ENCODE measurements at regions not wholly inside any gene's neighbourhood (a gene's known extent, or its start where the extent isn't known, plus 50 kb on each side); places are given as distances from the start of the nearest gene placed in this dataset.

DNA sequence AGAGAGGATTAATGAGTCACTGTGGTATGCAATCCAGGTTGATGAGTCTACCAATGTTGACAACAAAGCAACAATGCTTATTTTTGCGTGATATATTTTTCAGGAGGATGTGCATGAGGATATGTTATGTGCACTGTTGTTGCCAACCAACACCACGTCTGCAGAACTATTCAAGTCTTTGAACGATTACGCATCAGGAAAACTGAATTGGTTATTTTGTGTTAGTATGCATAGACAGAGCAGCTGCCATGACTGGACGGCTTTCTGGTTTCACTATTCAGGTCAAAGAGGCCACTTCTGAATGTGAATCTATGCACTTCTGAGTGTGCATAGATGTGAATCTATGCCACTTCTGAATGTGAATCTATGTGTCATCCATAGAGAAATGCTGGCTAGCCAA is 134.0 kb upstream of the GRIK2 start:
- H3K36me3 ChIP-seq (ENCODE audit: insufficient read depth, low read length): no peaks in the 10 kb centered on the region
- no peaks in the 10 kb centered on the region for H3K4me1 ChIP-seq (ENCODE audit: insufficient read depth, low read length)
- WGBS: 95% methylated on average over 5 of the region's 5 CpGs

DNA sequence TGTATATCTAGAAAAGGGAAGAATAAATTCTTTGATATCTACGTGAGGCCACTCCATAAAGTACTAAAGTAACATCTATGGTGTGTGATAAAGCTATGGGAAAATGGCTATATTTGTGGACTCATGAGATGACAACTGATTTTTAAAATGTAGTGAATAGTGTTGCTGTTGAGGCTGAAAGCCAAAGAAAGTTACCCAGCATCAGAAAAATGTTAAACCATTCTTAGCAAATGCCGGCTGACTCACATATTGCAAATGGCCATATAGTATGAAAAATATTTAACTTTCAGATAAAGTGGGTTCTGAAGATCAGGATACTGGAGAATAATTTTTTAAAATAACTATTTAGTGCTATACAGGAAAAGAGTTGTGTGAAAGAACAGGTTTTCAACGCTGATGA is 129.9 kb upstream of the GRIK2 start:
- Histone ChIP-seq H3K9ac (ENCODE audit: low read depth, low read length) (no peak overlapping the region), H3K4me1 (ENCODE audit: insufficient read depth, low read length) (no peaks in the 10 kb centered on the region), H3K36me3 (ENCODE audit: insufficient read depth, low read length) (no peaks in the 10 kb centered on the region), H3K9me3 (ENCODE audit: insufficient read depth, low read depth, low read length) (no peaks in the 10 kb centered on the region), H3K27me3 (ENCODE audit: insufficient read depth, low read length) (no peaks in the 10 kb centered on the region), H3K4me3 (ENCODE audit: low read length) (no peak overlapping the region), H3K27ac (ENCODE audit: low read depth, low read length) (no peak overlapping the region)
- WGBS: 94% methylated on average over 2 of the region's 3 CpGs

More for the DNA sequence above, 134.0 kb upstream of the GRIK2 start:
- no peak overlapping the region for H3K9ac ChIP-seq (ENCODE audit: low read depth, low read length)
- no peak overlapping the region for H3K27ac ChIP-seq (ENCODE audit: low read depth, low read length)
- no peaks in the 10 kb centered on the region for H3K27me3 ChIP-seq (ENCODE audit: insufficient read depth, low read length)
- peaks cover 8% of the 10 kb centered on the region; the same call in 1 of the 2 replicates for H3K9me3 ChIP-seq (ENCODE audit: insufficient read depth, low read depth, low read length)
- no peak overlapping the region for H3K4me3 ChIP-seq (ENCODE audit: low read length)

DNA sequence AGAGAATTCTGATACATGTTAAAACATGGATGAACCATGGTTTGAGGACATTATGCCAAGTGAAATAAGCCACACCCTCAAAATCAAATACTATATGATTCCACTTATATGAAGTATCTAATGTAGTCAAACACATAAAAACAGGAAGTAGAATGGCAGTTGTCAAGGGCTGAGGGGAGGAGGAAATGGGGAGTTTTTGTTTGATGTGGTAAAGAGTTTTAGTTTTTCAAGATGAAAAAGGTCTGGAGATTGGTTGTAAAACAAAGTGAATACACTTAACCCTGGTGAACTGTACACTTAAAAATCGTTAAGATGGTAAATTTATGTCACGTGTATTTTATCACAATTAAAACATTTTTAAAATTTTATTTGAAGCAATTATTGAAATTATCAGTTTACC is 127.4 kb upstream of the GRIK2 start:
- H3K9ac ChIP-seq (ENCODE audit: low read depth, low read length): no peak overlapping the region
- H3K27me3 ChIP-seq (ENCODE audit: insufficient read depth, low read length): no peaks in the 10 kb centered on the region
- no peaks in the 10 kb centered on the region for H3K4me1 ChIP-seq (ENCODE audit: insufficient read depth, low read length)
- H3K36me3 ChIP-seq (ENCODE audit: insufficient read depth, low read length): no peaks in the 10 kb centered on the region
- H3K27ac ChIP-seq (ENCODE audit: low read depth, low read length): no peak overlapping the region
- H3K4me3 ChIP-seq (ENCODE audit: low read length): no peak overlapping the region
- H3K9me3 ChIP-seq (ENCODE audit: insufficient read depth, low read depth, low read length): no peaks in the 10 kb centered on the region
- WGBS: no CpG with 5 or more reads among the region's 2 CpGs

DNA sequence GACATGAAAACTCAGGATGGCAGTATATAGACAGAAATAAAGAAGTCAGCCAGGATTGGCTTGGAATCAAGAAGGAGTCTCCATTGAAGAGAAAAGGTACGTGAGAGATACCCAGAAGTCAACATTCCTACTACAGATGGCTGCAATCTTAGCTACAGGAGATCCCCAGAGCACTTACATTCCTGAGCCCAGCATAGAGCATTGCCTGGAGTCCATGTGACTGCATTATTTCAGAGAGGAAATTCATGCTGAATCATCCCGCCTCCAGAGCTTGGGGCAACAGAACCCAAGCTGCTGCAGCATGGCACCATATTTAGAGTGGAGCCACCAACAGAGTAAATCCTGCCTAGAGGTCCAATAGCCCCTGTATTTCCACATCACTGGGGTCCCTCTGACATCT is 125.0 kb upstream of the GRIK2 start:
- 96% methylated on average over 2 of the region's 2 CpGs for WGBS
- H3K27ac ChIP-seq (ENCODE audit: low read depth, low read length): no peak overlapping the region
- H3K9me3 ChIP-seq (ENCODE audit: insufficient read depth, low read depth, low read length): no peaks in the 10 kb centered on the region
- H3K4me1 ChIP-seq (ENCODE audit: insufficient read depth, low read length): no peaks in the 10 kb centered on the region
- no peak overlapping the region for H3K4me3 ChIP-seq (ENCODE audit: low read length)
- H3K27me3 ChIP-seq (ENCODE audit: insufficient read depth, low read length): no peaks in the 10 kb centered on the region
- no peaks in the 10 kb centered on the region for H3K36me3 ChIP-seq (ENCODE audit: insufficient read depth, low read length)
- no peak overlapping the region for H3K9ac ChIP-seq (ENCODE audit: low read depth, low read length)

DNA sequence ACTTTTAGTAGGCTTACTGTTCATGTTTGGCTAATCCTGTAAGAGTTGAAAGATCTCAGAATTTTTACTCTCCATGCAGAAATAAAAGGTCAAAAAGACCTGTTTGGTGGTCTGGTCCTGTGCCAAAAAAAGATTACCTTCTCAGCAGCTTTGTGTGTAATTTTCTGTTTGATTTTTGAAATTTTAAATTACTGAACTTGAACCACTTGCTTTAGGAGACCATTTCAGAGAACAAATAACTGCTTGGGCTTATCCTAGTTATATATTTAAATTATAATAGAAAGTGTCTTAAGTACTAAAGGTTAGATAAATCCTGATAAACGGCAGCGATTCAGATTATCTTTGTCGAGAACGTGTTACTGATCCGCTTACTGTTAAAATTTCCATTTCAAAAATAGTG is 118.3 kb upstream of the GRIK2 start:
- no peaks in the 10 kb centered on the region for H3K36me3 ChIP-seq (ENCODE audit: insufficient read depth, low read length)
- WGBS: no CpG with 5 or more reads among the region's 5 CpGs
- no peaks in the 10 kb centered on the region for H3K27me3 ChIP-seq (ENCODE audit: insufficient read depth, low read length)
- no peak overlapping the region for H3K4me3 ChIP-seq (ENCODE audit: low read length)
- no peak overlapping the region for H3K9ac ChIP-seq (ENCODE audit: low read depth, low read length)
- no peak overlapping the region for H3K27ac ChIP-seq (ENCODE audit: low read depth, low read length)
- no peaks in the 10 kb centered on the region for H3K9me3 ChIP-seq (ENCODE audit: insufficient read depth, low read depth, low read length)
- H3K4me1 ChIP-seq (ENCODE audit: insufficient read depth, low read length): no peaks in the 10 kb centered on the region

DNA sequence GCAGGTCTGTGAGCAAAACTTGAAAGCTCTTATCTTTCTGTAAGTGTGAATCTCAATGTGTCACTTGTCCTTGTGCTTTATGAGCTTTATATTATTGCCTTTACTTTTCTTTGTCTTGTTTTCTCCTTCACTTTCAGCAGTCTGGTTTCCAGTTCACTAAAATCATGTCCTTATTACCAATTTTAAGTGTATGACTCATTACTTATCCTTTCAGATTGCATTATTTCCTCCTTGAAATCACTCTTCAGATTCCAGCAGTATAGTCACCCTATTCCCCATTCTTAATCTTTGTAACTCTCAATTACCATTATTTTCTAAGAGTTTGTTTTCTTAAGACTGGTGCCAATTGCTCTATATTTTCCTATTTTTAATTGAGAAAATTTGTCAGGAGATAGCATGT is 117.4 kb upstream of the GRIK2 start:
- Histone ChIP-seq H3K4me3 (ENCODE audit: low read length) (no peak overlapping the region), H3K27me3 (ENCODE audit: insufficient read depth, low read length) (no peaks in the 10 kb centered on the region), H3K27ac (ENCODE audit: low read depth, low read length) (no peak overlapping the region), H3K36me3 (ENCODE audit: insufficient read depth, low read length) (no peaks in the 10 kb centered on the region), H3K9ac (ENCODE audit: low read depth, low read length) (no peak overlapping the region), H3K9me3 (ENCODE audit: insufficient read depth, low read depth, low read length) (no peaks in the 10 kb centered on the region), H3K4me1 (ENCODE audit: insufficient read depth, low read length) (no peaks in the 10 kb centered on the region)

DNA sequence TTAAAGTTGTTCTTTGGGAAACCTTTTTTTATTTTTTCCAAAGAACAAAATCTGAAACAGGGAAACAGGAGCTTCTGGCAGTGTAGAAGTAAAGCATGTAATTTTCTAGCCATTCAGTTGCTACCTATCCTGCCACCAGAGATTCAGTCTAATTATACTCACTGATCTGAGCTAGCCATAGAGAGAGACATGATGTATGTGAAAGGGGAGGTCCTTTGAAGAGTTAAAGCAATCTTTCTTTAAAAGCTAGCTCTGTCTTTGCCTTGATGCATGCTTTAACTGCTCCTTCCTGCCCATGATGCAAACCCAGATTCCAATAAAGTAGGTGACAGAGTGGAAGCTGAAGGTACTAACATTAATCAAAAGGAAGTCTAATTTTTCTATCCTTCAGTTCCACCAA is 114.1 kb upstream of the GRIK2 start:
- Histone ChIP-seq H3K36me3 (ENCODE audit: insufficient read depth, low read length) (no peaks in the 10 kb centered on the region), H3K27me3 (ENCODE audit: insufficient read depth, low read length) (no peaks in the 10 kb centered on the region), H3K27ac (ENCODE audit: low read depth, low read length) (no peak overlapping the region), H3K4me3 (ENCODE audit: low read length) (no peak overlapping the region), H3K4me1 (ENCODE audit: insufficient read depth, low read length) (no peaks in the 10 kb centered on the region), H3K9me3 (ENCODE audit: insufficient read depth, low read depth, low read length) (no peaks in the 10 kb centered on the region), H3K9ac (ENCODE audit: low read depth, low read length) (no peak overlapping the region)

DNA sequence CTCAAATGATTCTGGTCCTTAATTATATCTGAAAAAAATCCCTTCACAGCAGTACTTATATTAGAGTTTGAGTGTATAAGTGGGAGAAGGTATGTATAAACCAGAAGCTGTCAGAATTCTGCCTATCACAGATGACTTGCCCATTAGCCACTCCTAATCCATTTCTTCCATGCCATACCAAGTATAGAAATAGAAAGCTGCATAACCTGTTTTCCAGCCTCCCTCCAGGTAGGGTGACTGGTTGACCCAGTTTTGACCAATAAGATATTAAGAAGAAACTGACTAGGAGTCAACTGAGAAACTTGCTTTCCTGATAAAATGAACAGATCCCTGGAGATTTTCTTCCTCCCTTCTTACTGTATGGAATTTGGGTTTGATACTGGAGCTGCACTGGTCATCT is 112.2 kb upstream of the GRIK2 start:
- Histone ChIP-seq H3K27ac (ENCODE audit: low read depth, low read length) (no peak overlapping the region), H3K9me3 (ENCODE audit: insufficient read depth, low read depth, low read length) (no peaks in the 10 kb centered on the region), H3K4me1 (ENCODE audit: insufficient read depth, low read length) (no peaks in the 10 kb centered on the region), H3K36me3 (ENCODE audit: insufficient read depth, low read length) (no peaks in the 10 kb centered on the region), H3K9ac (ENCODE audit: low read depth, low read length) (no peak overlapping the region), H3K27me3 (ENCODE audit: insufficient read depth, low read length) (no peaks in the 10 kb centered on the region), H3K4me3 (ENCODE audit: low read length) (no peak overlapping the region)

DNA sequence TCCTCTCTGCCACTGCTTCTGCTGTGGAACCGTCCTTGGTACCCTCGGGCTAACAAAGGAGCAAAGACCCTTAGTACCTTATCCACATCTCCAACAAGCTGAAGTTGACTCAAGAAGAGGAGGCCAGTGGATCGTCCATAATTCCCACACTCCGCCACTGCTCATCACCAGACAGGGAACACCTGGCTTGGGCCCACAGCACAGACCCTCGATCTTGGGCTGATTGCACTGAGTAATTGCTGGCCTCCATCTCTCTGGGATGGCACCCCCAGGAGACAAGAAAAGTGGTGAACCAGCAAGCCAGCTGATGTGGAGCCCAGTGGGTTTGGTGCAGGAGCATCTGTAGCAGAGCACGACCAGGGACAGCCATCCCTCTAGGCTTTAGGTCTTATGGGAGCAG is 109.4 kb upstream of the GRIK2 start:
- Histone ChIP-seq H3K36me3 (ENCODE audit: insufficient read depth, low read length) (no peaks in the 10 kb centered on the region), H3K4me1 (ENCODE audit: insufficient read depth, low read length) (no peaks in the 10 kb centered on the region), H3K27ac (ENCODE audit: low read depth, low read length) (no peak overlapping the region), H3K27me3 (ENCODE audit: insufficient read depth, low read length) (no peaks in the 10 kb centered on the region), H3K9ac (ENCODE audit: low read depth, low read length) (no peak overlapping the region), H3K4me3 (ENCODE audit: low read length) (no peak overlapping the region), H3K9me3 (ENCODE audit: insufficient read depth, low read depth, low read length) (no peaks in the 10 kb centered on the region)
- WGBS: 94% methylated on average over 6 of the region's 6 CpGs

DNA sequence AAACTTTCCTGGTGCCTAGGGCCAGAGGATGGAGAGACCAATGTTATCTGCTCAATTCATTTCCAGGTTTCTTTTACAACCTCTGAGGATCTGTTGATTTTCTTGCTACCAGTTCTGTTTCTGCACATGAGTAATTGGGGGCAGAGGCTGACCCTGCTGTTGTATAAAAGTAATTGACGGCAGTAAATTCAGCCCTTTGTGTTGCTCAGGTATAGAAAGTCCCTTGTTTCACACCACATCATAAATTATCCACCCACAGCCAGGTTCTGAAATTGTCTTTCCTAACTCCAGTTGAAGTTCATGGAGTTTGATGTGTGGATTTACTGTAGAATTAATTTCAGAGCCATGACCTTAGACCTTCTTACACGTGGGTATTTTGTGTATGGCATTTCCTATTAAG is 107.4 kb upstream of the GRIK2 start:
- H3K9me3 ChIP-seq (ENCODE audit: insufficient read depth, low read depth, low read length): no peaks in the 10 kb centered on the region
- H3K27ac ChIP-seq (ENCODE audit: low read depth, low read length): no peak overlapping the region
- no peak overlapping the region for H3K4me3 ChIP-seq (ENCODE audit: low read length)
- no peak overlapping the region for H3K9ac ChIP-seq (ENCODE audit: low read depth, low read length)
- H3K4me1 ChIP-seq (ENCODE audit: insufficient read depth, low read length): no peaks in the 10 kb centered on the region
- no peaks in the 10 kb centered on the region for H3K36me3 ChIP-seq (ENCODE audit: insufficient read depth, low read length)
- H3K27me3 ChIP-seq (ENCODE audit: insufficient read depth, low read length): no peaks in the 10 kb centered on the region
- 90% methylated on average over 1 of the region's 2 CpGs for WGBS

DNA sequence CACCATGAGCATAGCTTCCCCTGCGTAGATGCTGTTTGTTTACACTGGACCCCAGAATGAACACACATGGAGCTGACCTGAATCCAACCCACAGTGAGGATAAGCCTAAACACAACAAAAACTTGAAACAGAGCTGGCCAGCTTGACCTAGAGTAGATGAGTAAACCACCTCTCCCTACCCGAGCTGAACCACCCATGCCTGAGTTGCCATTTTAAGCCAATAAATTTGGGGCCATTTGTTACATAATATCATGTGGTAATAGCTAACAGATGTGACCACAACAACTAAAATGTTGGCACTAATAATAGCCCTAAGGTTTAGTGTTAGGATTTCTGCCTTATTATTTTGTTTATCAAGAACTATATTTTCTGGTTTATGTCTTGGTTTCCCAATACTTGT is 103.2 kb upstream of the GRIK2 start:
- H3K4me1 ChIP-seq (ENCODE audit: insufficient read depth, low read length): no peaks in the 10 kb centered on the region
- no peak overlapping the region for H3K4me3 ChIP-seq (ENCODE audit: low read length)
- no peaks in the 10 kb centered on the region for H3K36me3 ChIP-seq (ENCODE audit: insufficient read depth, low read length)
- 90% methylated on average over 2 of the region's 2 CpGs for WGBS
- no peak overlapping the region for H3K27ac ChIP-seq (ENCODE audit: low read depth, low read length)
- H3K27me3 ChIP-seq (ENCODE audit: insufficient read depth, low read length): no peaks in the 10 kb centered on the region
- H3K9me3 ChIP-seq (ENCODE audit: insufficient read depth, low read depth, low read length): peaks cover 19% of the 10 kb centered on the region
- no peak overlapping the region for H3K9ac ChIP-seq (ENCODE audit: low read depth, low read length)

DNA sequence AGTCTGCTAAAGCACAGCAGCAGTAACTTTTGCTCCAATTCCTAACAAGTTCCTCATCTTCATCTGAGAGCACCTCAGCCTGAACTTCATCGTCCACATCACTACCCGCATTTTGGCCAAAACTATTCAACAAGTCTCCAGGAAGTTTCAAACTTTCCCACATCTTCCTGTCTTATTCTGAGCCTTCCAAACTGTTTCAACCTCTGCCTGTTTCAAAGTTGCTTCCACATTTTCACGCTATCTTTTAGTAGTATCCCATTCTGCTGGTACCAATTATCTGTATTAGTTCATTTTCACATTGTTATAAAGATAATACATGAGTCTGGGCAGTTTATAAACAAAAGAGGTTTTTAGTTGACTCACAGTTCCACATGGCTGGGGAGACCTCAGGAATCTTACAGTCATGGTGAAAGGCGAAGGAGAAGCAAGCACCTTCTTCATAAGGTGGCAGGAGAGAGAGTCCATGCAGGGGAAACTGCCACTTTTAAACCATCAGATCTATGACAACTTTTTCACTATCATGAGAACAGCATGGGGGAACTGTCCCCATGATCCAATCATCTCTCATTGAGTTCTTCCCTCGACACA is 99.4 kb upstream of the GRIK2 start:
- Histone ChIP-seq H3K4me1 (ENCODE audit: insufficient read depth, low read length) (no peaks in the 10 kb centered on the region), H3K27me3 (ENCODE audit: insufficient read depth, low read length) (no peaks in the 10 kb centered on the region), H3K9ac (ENCODE audit: low read depth, low read length) (no peak overlapping the region), H3K9me3 (ENCODE audit: insufficient read depth, low read depth, low read length) (peaks cover 19% of the 10 kb centered on the region), H3K27ac (ENCODE audit: low read depth, low read length) (no peak overlapping the region), H3K36me3 (ENCODE audit: insufficient read depth, low read length) (no peaks in the 10 kb centered on the region), H3K4me3 (ENCODE audit: low read length) (no peak overlapping the region)
- WGBS: 92% methylated on average over 5 of the region's 5 CpGs

All from HUES64 (cell line).